Upper lobe of left lung (tissue), 4 donors: ENCODE measurements at regions not wholly inside any gene's neighbourhood (a gene's known extent, or its start where the extent isn't known, plus 50 kb on each side); places are given as distances from the start of the nearest gene placed in this dataset.

Source experiments
- EP300 ChIP-seq, 4 donors: sonication (generic); formaldehyde crosslinking; IDR thresholded peaks; one replicate each; pipeline ENCODE4 v1.5.1; 2017; ENCODE audit warnings: antibody characterized with exemption in 4 of 4, control low read depth in 2 of 4
- POLR2A ChIP-seq, 4 donors: fragments of 450-650 bp; IDR thresholded peaks; one replicate each; pipeline ENCODE4 v1.5.1; 2016 to 2017; ENCODE audit warnings: antibody characterized with exemption in 4 of 4, mild to moderate bottlenecking in 2 of 4
- POLR2AphosphoS5 ChIP-seq, 2 donors: sonication (generic); formaldehyde crosslinking; IDR thresholded peaks; one replicate each; pipeline ENCODE4 v1.5.1; 2017; ENCODE audit warnings: antibody characterized with exemption in 2 of 2
- TF ChIP-seq, protein P1 (sequence below), 6 experiments: fragments of 450-650 bp in 4 of 6; fragments of 200-600 bp in 2 of 6; sonication (generic) in 2 of 6; IDR thresholded peaks; one replicate each; pipeline ENCODE4 v1.5.1; 2016 to 2019; ENCODE audit warnings: antibody characterized with exemption in 6 of 6

DNA sequence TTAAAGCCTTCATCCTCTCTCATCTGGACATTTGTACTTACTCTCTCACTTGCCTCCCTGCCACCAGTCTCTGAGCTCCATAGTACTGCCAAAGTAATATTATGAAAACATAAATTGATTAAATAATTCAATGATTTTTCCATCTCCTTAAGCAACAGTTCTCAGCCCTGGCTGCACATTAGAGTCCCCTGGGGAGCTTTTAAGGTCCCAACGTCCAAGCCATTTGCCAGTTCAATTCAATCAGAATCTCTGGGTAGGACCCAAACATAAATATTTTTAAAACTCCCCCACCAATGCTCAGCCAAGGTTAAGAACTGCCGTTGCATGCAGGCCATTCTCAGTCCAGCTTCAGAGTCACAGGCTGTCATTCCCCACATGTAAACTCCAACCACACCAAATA, 114.4 kb upstream of the BMAL1 start:
- TF ChIP-seq, protein P1, sequence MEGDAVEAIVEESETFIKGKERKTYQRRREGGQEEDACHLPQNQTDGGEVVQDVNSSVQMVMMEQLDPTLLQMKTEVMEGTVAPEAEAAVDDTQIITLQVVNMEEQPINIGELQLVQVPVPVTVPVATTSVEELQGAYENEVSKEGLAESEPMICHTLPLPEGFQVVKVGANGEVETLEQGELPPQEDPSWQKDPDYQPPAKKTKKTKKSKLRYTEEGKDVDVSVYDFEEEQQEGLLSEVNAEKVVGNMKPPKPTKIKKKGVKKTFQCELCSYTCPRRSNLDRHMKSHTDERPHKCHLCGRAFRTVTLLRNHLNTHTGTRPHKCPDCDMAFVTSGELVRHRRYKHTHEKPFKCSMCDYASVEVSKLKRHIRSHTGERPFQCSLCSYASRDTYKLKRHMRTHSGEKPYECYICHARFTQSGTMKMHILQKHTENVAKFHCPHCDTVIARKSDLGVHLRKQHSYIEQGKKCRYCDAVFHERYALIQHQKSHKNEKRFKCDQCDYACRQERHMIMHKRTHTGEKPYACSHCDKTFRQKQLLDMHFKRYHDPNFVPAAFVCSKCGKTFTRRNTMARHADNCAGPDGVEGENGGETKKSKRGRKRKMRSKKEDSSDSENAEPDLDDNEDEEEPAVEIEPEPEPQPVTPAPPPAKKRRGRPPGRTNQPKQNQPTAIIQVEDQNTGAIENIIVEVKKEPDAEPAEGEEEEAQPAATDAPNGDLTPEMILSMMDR (IDR thresholded peaks at IDR 0.05): no peak
- no peak for TF ChIP-seq POLR2A (IDR thresholded peaks at IDR 0.05)
- TF ChIP-seq EP300 (IDR thresholded peaks at IDR 0.05): no peak
- TF ChIP-seq POLR2AphosphoS5 (IDR thresholded peaks at IDR 0.05): no peak
